Stimulated activated CD8-positive, alpha-beta memory T cell treated with anti-CD3 and anti-CD28 coated beads, Interleukin-4, amount 100 ng/mL, for 48 hours (primary cell): ENCODE measurements at regions not wholly inside any gene's neighbourhood (a gene's known extent, or its start where the extent isn't known, plus 50 kb on each side); places are given as distances from the start of the nearest gene placed in this dataset.
"Not testable (repeated sequence)": the region's sequence is repeated elsewhere in the genome, so short reads cannot be mapped to it uniquely, and the experiment has no call there.

Source experiments
- DNase-seq: peaks from one replicate; pipeline ENCODE4 v3.0.0-alpha.2; 2020

DNA sequence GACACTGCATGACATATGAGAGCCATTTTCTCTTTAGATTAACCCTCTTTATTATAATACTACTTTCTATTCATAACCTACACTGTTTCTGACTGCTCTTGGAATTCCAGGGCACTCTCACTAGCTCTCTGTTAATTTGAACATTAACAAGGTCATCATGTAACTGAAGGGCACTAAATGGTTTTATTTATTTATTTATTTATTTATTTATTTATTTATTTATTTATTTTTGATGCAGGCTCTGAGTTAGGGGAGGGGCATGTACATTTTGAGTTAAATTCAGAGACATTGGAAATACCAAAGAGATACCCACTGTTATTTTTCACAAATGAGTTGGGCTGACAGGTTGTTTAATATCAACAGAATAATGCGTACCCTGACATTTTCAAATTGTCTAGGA, 1038.7 kb upstream of the NRXN1 start:
- DNase-seq: no peak

DNA sequence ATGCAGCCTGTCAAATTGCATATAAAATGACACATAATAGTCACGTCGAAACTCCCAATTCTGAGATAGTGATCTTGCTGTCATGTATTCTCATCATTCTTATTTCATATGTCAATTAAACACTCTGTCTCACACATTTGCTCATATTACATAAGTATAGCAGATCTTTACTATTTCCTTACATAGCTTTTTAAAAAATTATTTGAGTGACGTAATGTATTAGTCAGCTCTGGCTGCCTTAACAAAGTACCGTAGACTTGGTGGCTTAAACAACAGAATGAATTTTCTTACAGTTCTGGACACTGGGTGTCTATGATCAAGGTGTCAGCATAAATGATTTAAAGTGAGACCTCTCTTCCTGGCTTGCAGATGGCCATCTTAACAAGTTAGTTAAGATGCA, 1032.3 kb upstream of the NRXN1 start:
- DNase-seq: no peak

DNA sequence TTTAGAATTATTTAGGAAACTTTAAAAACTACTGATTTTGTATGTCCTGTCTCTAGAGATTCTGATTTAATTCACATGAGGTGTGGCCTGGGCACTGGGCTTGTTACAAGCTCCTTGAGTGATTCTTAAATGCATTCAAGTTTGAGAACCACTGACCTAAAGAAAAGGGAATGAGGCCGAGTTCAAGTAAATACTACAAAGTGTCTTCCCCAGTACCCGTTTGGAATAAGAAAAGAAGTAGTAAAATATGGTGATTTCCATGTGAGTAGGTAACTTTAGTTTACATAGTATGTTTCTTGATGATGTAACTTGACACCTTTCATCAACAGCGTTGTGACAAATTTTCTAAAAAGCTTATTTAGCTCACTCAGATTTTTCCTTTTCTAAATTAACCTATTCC, 1022.9 kb upstream of the NRXN1 start:
- DNase-seq: no peak

DNA sequence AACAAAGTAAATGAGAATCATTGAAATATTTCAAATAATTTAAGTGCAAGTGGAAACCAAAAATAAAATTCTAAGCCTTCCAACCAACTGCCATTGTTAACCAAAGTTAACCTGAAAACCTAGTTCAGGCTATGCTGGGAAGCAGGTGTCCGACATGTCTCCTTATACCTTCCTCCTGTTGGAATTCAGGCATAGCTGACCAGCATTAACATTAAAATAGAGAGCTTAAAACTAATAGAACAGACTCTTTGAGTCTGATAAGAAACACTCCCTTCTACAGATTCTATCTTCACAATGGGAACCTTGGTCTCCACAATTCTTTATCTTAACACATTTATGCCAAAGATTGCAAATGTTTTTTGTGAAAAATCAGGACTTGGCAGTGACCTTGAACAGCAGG, 1004.9 kb upstream of the NRXN1 start:
- no peak for DNase-seq

DNA sequence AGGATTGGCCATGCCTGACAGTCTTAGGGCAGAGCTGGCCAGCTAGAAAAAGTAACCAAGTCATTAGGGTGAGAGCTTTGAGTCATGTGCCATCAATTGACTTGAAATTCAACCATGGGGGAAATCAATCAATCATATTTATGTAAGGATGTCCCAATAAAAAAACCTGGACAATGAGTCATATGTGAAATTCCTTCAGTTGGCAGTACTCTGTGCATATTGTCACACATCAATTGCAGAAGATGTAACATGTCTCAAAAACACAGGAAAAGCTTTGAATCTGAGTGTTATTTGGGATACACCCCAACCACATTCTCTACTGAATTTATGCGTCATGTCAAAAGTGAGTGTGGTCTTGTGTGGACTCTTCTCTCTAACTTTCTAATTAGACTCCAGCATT, 1004.1 kb upstream of the NRXN1 start:
- no peak for DNase-seq

DNA sequence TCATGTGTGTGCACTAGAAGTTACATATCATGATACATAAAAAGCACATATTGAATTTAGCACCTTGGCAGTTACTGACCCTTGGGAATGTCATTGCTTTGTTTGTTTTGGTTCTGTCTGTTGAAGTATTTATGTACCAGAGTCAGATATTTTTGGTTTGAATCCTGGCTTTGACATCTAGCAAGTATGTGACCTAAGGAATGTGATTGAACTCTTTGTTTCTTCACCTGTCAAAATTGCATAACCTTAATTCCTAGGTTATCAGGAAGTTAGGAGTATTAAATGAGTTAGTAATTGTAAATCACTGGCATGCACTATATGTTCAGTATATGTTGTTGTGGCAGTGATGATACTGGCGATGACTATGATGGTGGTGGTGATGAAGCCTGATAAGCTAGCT, 1003.5 kb upstream of the NRXN1 start:
- no peak for DNase-seq

DNA sequence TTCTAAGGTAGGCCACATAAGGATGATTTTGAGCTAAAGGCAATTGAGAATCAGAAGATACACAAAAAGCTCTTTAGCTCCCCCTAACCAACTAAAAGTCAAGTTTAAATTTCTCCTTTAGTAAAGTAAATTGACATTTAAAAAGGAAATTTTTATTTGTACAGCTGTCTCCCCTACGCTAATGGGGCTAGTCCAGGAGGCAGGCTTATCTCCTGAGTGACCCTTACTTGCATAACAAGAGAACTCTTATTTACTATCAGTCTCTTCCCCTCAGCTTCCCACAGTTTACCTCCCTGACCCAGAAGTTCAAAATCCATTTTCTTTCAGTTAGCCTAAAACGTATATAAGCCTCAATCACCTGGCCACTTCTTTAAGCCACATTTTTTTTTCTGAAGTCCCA, 1002.8 kb upstream of the NRXN1 start:
- DNase-seq: no peak

DNA sequence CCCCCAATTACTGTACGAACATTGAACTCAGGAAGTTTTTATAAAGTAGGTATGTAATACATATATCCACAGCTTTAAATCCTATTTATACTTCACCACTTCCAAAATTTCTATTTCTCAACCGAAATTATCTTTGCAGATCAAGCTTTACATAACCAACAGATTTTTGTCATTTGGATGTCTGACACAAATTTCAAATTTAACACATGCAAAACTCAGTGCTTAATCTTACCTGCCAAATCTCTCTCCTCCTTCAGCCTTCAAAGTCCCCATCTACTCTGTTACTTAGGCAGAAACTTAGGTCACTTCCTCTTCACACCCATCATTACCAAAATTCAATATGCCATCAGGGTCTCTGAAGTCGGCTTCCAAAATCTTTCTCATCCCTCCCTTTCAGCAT, 990.1 kb upstream of the NRXN1 start:
- no peak for DNase-seq

DNA sequence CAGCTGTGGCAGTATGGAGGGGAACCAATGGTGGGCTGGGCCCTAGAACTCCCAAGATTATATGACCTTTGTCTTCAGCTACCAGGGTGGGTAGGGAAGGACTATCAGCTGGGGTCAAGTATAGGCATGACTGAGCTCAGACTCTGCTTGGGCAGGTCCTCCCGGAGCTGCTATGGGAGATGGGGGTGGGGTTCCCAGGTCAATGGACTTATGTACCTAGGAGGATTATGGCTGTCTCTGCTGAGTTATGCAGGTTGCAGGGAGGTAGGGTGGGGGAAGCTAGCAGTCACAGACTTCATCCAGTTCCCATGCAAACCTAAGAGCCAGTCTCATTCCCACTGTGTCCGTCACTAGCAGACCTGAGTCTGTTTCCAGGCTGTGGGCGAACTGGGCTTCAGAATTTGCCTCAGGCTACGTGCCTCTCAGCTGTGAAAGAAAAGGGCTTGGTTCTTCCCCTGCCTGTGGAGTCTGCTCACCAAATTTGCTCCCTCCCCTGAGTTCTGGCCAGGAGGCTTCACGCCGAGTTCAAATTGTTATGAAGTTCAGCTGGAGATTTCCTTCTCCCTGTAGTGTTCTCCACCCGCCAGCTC, 985.8 kb upstream of the NRXN1 start:
- no peak for DNase-seq

DNA sequence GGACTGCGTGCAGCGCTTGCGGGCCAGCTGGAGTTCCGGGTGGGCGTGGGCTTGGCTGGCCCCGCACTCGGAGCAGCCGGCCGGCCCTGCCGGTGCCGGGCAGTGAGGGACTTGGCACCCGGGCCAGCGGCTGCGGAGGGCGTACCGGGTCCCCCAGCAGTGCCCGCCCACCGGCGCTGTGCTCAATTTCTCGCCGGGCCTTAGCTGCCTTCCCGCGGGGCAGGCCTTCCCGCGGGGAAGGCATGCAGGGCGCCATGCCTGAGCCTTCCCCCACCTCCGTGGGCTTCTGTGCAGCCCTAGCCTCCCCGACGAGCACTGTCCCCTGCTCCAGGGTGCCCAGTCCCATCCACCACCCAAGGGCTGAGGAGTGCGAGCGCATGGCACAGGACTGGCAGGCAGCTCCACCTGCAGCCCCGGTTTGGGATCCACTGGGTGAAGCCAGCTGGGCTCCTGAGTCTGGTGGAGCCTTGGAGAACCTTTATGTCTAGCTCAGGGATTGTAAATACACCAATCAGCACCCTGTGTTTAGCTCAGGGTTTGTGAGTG, 975.0 kb upstream of the NRXN1 start:
- DNase-seq: not testable (repeated sequence)

DNA sequence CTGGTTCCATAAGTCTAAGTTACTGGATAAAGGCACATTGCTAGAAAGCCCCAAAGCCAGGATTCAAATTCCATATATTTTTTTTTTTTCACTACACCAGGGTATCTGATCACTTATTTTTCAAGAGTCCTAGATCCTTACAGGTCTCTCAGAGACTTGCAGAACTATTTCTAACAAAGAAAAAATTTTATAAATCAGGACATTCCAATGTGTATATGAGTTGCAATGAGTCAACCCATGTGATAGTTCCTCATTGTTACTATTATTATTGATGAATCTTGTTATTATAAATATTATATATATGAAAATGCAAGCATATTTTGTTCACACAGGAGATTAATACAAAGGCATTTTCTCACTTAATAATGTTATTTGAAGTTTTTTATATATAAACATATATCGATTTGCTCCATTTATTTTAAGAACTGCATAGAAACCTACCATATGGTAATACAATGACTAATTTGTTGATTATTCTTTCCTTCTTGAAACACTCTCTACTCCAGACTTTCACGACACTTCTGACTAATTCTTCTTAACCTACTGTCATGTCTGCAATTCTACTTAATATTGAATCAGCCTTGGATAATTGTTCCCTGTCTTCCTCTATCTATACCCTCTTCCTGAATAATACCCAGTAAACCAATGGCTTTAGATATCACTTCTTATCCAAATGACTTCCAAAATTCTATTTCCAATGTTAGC, 968.4 kb upstream of the NRXN1 start:
- DNase-seq: no peak

DNA sequence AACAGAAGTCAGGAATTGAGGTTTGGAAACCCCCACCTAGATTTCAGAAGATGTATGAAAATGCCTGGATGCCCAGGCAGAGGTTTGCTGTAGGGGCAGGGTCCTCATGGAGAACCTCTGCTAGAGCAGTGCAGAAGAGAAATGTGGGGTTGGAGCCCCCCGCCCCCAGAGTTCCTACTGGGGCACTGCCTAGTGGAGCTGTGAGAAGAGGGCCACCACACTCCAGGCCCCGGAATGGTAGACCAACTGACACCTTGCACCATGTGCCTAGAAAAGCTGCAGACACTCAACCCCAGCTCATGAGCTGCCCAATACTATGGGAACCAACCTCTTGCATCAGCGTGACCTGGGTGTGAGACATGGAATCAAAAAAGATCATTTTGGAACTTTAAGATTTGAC, 967.0 kb upstream of the NRXN1 start:
- no peak for DNase-seq

DNA sequence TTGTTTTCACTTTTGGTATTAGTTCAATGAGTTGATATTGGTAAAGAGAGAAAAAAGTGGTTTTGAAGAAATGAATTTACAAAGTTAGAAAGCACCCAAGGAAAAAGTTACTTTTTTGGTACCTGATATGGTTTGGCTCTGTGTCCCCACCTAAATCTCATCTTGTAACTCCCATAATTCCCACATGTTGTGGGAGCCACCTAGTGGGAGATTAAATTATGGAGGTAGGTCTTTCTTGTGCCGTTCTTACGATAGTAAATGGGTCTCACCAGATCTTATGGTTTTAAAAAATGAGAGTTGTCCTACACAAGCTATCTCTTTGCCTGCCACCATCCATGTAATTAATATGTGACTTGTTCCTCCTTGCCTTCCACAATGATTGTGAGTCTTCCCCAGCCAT, 965.6 kb upstream of the NRXN1 start:
- no peak for DNase-seq

DNA sequence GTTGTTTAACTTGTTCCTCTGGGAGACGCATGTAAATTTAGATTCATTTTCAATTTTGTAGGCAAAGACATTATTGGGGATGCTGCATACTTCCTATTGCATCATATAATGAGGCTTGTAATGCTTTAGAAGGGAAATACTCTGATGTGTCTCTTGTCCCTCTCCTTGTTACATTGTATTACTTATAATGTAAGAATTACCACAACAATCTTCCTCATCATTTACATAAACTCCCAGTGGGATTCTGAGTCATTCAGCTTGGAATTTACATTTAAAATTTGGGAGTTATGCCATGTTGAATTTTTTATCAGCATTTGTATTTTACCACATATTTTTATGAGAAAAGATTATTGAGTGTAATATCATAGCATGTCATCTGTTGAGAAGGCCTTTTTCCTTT, 963.4 kb upstream of the NRXN1 start:
- DNase-seq: no peak

DNA sequence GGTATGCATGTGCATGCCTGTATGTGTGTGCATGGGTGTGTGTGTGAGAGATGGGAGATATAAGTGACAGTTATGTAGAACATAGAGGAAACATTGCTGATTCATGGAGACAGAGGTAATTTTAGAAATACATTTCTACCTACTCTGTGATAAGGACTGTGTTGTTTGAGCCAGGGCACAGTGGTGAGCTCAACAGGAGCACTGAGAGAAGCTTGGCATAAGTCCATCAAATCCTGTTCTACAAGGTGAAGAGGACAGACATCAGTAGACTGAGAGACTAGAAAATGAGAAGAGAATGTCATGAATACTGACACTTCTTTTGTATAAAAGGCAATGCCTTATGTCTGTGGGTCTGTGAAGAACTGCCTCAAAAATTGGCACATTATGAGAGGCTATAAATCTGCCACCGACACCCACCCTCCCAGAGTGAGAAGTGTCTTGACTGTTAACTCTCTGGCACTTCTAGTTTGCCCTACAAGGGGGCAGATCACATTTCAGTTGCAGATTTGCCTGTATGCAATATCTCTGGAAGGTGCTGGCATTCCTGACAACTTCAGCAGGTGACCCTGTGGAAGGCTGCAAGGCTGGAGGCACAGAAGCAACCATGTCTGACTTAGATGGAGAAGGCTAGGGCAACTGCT, 962.3 kb upstream of the NRXN1 start:
- no peak for DNase-seq

DNA sequence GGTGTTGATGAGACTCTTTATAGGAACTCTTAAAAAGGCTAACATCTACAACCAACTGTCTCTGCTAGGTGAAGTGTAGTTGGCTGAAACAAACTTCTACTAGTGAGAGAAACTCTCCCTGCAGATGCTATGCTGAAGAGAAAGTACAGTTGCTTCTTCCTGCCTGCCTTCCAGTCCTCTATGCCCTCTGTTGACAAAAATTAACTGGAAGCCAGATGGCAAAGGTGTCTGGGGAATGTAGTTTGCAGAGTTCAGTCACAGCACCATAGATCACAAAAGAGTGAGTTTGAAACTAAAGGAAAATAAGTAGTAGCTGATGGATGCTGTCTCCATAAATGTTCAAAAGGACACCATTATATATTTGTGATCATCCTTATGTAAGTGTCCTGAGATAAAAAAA, 958.8 kb upstream of the NRXN1 start:
- DNase-seq: no peak

DNA sequence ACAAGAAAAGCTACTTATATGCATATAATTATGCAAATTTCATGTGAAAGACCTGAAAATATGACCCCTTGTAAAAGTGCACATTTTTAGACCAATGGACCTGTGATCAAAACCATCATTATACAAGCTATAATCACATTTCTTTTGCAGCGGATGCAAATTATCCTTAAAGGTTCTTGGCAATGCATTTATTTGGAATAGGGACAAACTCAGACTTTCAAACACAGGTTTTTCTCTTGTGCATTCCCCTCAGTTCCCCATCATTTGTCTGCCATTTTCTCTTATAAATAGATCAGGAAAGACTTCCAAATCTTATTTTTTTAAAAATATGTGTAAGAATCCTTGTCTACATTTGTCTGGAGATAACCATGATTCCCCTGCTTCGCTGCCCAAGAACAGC, 954.2 kb upstream of the NRXN1 start:
- no peak for DNase-seq

DNA sequence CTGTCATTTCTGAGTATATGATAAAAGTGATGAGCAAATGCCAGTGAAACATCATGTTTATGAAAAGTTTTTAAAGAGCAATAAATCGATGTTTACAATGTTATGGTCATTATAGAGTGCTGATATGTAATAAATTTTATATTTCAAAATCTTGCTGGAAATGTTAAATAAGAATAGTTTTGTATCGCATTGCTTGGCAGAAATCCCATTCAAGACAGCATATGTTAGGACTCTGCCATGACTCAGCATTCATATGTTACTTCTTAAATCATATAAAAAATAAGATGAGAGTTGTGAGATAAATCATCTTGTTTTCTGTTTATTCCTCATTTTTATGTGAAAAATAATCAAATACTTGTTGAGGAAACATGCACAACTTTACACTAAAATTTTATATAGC, 949.9 kb upstream of the NRXN1 start:
- no peak for DNase-seq

DNA sequence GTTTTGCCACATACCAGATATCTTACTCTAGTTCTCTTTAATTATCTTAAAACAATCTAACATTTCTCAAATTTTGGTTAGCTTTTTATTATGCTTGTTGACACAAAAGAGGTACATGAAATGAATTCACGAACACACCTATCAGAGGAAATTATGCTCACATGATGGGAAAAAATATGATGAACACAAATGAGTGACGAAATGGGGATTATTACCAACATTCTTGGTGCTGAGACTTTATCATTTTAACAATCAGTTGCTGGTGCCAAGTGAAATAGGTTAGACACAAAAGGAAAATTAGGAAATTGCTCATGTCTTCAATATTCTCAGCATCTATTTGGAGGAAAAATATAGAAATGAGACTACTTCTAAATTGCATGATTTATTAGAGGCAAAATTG, 944.7 kb upstream of the NRXN1 start:
- no peak for DNase-seq

DNA sequence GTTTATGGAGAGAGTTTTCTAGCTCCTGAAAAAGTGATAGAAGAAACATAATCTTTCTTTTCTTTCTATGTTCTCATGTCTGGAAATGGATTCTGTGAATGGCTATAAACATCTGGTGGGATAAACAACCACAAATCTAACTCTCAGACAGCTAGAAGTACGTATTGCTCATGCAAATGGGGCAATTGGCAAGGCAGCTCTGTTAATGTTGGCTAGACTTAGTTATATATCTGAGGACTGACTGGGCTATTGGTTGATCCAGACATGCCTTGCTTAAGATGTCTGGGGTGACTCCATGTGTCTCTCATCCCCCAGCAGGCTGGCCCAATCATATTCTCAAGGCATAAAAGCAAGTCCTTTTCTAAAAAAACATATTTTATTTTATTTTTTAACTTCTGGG, 939.2 kb upstream of the NRXN1 start:
- no peak for DNase-seq

DNA sequence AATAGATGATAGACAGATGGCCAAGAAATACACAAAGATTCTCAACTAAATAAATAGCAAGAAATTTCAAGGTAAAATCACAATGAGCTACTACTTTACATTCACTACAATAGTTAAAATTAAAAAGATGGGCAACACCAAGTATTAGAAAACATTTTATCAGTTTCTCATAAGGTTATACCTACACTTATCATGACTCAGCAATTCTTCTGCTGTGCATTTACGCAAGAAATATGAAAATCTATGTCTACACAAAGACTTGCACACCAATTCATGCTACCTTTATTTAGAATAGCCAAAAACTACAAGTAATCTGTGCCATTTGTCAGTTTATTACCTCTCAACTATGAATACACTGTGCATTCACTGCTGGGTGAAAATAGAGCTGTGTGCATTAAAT, 937.4 kb upstream of the NRXN1 start:
- no peak for DNase-seq

DNA sequence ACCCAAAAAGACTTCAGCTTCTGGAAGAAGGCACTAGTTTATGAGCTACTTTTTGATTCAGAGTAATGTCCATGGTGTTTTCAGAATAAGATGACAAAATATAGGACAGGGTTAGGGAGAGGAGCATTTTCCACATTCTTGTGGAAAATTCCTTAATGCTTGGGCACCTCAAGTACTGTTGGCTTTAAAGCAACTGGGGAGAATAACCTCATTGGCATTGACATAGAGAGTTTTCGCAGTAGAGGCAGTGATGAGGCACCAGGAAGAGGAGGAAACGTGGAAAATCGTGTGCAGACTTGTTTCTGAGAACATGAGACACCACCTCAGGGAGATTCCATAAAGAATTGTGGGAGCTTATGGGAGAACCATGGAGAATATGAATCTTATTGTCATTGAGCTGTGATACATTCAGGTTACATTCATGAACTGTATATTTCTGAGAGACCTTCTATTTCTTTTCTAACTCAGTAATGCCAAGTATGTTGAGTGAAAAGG, 929.0 kb upstream of the NRXN1 start:
- DNase-seq: no peak

DNA sequence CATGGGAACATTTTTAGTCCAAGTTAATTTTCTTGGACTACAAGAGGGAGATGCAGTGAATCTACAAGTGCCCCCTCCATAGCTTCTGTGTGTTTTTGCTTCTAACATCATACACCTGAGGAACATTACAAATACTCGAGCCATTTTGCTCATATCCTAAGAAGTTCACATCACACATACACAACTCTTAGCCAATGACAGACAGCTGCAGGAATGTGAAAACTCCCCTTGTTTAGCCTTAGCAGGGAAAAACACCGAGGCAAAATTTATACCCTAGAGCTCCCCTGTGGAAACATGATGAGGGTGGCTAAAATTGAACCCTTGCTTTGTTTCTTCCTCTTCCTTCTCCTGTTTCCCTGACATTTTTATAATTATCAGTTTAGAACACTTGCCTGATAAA, 928.3 kb upstream of the NRXN1 start:
- no peak for DNase-seq

DNA sequence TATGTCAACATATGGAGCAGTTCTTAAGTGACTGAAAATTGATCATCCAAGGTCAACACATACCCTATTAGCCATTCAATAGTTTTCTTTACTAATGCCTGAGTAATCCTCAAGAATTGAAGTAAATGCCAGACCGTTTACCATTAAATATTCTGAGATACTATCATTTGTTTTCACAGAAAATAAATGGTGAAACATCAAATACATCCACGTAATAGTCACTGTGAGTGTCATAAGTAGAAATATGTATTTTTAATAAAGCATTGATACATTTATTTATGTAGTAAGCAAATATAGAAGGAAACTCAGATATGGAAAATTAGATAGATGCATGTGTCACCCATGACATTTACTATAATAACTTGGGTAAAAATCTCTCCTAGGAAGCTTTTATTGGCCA, 927.8 kb upstream of the NRXN1 start:
- DNase-seq: no peak
